ENCODE measurements at regions not wholly inside any gene's neighbourhood (a gene's known extent, or its start where the extent isn't known, plus 50 kb on each side); places are given as distances from the start of the nearest gene placed in this dataset.

DNA sequence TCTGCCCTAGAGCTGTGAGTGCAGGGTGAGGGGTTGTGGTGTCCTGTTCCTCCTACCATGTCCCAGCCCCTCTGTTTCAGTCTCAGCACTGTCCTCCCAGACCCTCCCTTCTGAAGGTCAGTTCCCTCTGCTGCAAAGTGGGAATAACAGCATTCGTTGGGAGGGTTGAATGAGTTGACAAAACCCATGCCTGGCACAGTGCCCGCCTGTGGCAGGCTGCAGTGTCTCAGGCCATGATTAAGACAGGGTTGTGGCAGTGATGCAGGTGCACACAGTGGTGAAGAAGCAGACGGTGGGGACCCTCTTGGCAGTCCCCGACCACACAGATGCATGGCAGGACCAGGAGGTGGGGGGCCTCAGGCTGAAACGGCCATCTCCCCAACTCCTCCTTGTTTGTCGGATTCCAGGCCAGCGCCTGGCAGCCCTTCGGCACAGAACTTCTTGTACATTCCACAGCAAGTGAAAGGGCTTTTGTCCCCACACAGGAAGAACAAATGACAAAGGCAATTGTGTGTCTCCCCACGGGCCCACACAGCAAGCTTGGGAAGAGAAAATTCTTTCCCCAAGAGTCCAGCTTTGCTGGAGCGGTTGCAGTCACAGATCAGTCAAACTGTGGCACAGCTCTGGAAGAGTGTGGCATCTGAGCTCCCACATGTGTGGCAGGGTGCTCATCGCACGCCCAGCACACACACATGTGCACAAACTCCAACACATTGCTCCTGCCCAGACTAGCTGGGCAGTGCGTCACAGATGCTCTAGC lies 58.1 kb upstream of the EPCAM start:
- Histone ChIP-seq H3K9me3 (no peaks in the 10 kb centered on the region), H3K36me3 (no peaks in the 10 kb centered on the region), H3K4me3 (no peak overlapping the region), H3K27me3 (no peaks in the 10 kb centered on the region), H3K4me1 (peaks cover 0 to 31% of the 10 kb centered on the region in 2 donors), H3K27ac (peak overlapping the region; percentile 52 to 68)
- DNase-seq (ENCODE audit: low spot score) = no peak
- TF ChIP-seq, protein P1, sequence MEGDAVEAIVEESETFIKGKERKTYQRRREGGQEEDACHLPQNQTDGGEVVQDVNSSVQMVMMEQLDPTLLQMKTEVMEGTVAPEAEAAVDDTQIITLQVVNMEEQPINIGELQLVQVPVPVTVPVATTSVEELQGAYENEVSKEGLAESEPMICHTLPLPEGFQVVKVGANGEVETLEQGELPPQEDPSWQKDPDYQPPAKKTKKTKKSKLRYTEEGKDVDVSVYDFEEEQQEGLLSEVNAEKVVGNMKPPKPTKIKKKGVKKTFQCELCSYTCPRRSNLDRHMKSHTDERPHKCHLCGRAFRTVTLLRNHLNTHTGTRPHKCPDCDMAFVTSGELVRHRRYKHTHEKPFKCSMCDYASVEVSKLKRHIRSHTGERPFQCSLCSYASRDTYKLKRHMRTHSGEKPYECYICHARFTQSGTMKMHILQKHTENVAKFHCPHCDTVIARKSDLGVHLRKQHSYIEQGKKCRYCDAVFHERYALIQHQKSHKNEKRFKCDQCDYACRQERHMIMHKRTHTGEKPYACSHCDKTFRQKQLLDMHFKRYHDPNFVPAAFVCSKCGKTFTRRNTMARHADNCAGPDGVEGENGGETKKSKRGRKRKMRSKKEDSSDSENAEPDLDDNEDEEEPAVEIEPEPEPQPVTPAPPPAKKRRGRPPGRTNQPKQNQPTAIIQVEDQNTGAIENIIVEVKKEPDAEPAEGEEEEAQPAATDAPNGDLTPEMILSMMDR (IDR thresholded peaks at IDR 0.05) = no peak

DNA sequence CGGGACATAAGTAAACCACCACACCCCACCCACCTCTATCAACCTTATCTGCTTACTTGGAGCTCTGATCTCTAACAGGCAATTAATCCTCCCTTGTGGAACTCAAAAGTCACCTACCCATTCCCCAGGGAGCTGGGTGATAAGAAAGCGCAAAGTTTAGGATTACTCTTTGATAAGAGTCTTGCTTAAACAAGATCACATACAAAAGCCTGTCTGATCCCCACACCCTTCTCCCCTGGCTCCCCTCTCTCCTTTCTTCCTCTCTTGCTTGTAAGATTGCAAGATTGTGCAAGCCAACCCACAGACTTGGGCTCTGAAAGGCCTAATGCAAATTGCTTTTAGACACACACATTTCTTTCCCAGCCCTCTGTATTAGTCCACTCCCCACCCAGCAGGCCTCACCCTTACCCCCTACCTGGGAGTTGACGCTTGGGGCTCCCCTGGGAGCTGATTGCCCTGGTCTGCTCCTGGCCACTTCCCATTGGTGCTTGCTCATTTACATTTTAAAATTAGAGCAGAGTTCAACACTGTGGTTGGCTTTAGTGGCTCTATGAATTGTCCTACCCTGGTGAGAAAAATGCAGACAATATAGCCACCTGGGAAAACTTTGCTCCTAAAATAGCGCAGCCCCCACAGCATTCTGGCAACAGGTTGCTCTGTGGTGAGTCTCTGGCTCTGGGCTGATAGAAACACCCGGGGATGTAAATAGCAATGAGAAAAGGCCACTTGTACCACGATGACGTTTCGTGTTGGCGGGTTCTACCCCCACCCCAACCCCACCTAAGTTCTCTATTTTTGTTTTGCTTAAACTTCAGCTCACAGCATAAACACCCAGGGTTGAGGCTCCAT lies 58.9 kb upstream of the EPCAM start:
- DNase-seq (ENCODE audit: low spot score) = no peak
- no peaks in the 10 kb centered on the region for H3K9me3 ChIP-seq
- no peak overlapping the region for H3K4me3 ChIP-seq
- TF ChIP-seq, protein P1 (IDR thresholded peaks at IDR 0.05) = no peak
- H3K36me3 ChIP-seq = no peaks in the 10 kb centered on the region
- peaks cover 0 to 31% of the 10 kb centered on the region in 2 donors for H3K4me1 ChIP-seq
- peak overlapping the region; percentile 52 to 68 for H3K27ac ChIP-seq
- no peaks in the 10 kb centered on the region for H3K27me3 ChIP-seq

DNA sequence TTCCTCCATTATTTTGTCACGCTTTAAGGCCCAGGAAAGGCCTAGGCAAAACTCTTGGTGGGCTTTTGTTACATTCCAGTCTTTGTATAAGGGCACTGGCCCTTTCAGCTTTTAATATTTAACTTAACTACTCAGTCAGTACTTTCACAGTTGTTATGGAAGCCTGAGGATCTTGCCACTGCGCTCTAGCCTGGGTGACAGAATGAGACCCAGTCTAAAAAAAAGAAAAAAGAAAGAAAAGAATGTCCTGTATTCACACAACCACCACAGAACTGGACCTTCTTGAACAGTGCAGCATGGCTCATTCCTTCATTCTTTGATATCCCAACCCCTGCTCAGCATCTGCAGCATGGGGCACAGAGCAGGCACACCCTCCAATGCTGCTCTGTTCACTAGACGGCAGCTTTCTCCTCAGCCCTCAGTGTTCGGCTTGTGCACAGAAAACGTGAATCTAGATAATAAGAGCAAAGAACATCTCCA lies 59.6 kb upstream of the EPCAM start:
- no peaks in the 10 kb centered on the region for H3K36me3 ChIP-seq
- no peaks in the 10 kb centered on the region for H3K27me3 ChIP-seq
- no peak overlapping the region for H3K4me3 ChIP-seq
- peak overlapping the region; percentile 52 to 68 for H3K27ac ChIP-seq
- DNase-seq (ENCODE audit: low spot score) = no peak
- H3K9me3 ChIP-seq = no peaks in the 10 kb centered on the region
- TF ChIP-seq, protein P1 (IDR thresholded peaks at IDR 0.05) = no peak
- H3K4me1 ChIP-seq = peaks cover 0 to 31% of the 10 kb centered on the region in 2 donors

DNA sequence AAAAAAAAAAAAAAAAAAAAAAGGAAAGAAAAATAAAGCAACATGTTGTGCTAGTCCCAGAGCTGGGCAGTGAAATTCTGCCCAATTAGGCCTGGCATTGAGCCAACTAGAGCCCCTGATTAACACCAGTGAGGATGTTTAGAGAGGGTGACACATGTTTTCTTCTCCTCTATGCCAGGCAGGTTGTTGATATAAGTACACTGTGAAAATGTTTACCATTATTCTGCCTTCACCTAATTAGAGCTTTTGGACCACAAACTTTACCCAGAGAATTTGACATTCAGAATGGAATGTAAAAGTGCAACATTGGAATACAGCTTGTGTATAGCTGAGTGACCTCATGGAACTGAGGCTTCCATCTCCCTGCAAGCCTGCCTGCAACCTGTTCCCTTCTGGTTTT lies 62.0 kb upstream of the EPCAM start:
- no peak overlapping the region for H3K27ac ChIP-seq
- no peaks in the 10 kb centered on the region for H3K9me3 ChIP-seq
- no peak for DNase-seq (ENCODE audit: low spot score)
- peaks cover 0 to 38% of the 10 kb centered on the region in 2 donors for H3K4me1 ChIP-seq
- no peaks in the 10 kb centered on the region for H3K36me3 ChIP-seq
- no peak overlapping the region for H3K4me3 ChIP-seq
- H3K27me3 ChIP-seq = no peaks in the 10 kb centered on the region
- TF ChIP-seq, protein P1 (IDR thresholded peaks at IDR 0.05) = no peak

DNA sequence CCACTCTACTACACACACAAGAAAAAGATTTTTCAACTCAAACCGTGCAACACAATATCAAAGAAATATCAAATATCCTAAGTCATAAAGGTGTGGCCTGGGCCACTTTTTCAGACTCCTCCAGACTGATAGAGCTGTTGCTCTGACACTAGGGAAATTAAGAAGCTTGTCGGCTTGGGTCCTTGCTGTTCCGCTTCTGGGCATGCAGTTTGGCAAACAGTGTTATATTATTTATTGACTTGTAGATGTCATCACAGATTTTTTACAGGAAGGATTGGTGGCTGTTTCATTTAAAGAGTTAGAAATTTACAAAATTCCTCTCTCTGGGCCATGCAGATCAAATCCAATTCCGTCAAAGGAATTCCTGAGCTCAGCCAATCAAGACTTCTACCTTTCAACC lies 64.5 kb upstream of the EPCAM start:
- peaks cover 0 to 18% of the 10 kb centered on the region in 2 donors for H3K4me1 ChIP-seq
- H3K9me3 ChIP-seq = no peaks in the 10 kb centered on the region
- H3K4me3 ChIP-seq = no peak overlapping the region
- TF ChIP-seq, protein P1 (IDR thresholded peaks at IDR 0.05) = no peak
- no peaks in the 10 kb centered on the region for H3K36me3 ChIP-seq
- H3K27ac ChIP-seq = no peak overlapping the region
- no peaks in the 10 kb centered on the region for H3K27me3 ChIP-seq
- DNase-seq (ENCODE audit: low spot score) = no peak
